ENCODE measurements at regions not wholly inside any gene's neighbourhood (a gene's known extent, or its start where the extent isn't known, plus 50 kb on each side); places are given as distances from the start of the nearest gene placed in this dataset.

DNA sequence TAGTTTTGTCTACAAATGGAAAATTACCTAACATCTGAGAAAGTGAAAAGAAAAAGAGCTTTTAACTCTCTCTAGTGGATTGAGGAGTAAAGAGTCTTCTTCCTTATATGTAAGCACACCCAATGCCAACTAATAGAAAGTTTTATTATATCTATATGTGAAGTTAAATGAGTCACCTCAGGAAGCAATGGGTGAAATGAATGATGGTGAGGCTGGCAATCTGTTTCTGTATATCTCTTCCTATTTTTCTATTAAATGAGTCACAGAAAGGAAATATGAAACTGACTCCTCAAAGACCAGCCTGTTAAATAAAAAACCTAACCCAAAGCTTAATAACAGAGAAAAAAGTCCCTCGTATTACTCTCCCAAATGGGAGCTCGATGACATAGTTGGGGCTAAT, 71.3 kb downstream of the OTOR start:
- TF ChIP-seq POLR2AphosphoS5 (IDR thresholded peaks at IDR 0.05) (no peak), POLR2A (IDR thresholded peaks at IDR 0.05) (no peak)
